ENCODE measurements at regions not wholly inside any gene's neighbourhood (a gene's known extent, or its start where the extent isn't known, plus 50 kb on each side); places are given as distances from the start of the nearest gene placed in this dataset.

DNA sequence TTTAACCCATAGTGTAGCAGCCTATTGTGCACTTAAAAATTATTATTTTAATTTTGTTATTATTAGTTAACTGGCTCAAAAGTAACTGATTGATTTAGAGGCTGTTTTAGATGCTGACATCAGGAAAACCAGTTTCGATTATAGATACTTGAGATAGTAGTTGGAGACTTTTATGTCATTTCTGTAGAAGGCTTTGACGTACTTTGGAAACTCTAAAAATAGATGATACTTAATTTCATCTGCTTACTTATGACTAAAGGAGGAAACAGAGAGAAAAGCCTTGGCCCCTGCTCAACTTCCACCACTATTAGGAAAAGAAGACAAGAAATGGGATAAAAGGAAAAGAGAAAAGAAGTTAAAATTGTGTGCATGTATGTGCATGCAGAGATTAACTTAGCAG is 219.3 kb upstream of the HMGA2 start:
- WGBS, 2 donors, result 75 to 79% methylated on average over 2 of the region's 2 CpGs
- Histone ChIP-seq H3K4me1 (ENCODE audit: control insufficient read depth in 2 of 2, insufficient read depth in 2 of 2, low read length in 1 of 2) (peaks cover 0 to 2% of the 10 kb centered on the region in 2 donors), H3K27me3 (ENCODE audit: control insufficient read depth in 1 of 2, insufficient read depth in 2 of 2, low read length in 2 of 2) (no peaks in the 10 kb centered on the region), H3K36me3 (ENCODE audit: control insufficient read depth in 2 of 2, insufficient read depth in 2 of 2, low read length in 1 of 2) (no peaks in the 10 kb centered on the region), H3K4me3 (ENCODE audit: low read depth in 1 of 2, low read length in 2 of 2) (no peak overlapping the region), H3K27ac (ENCODE audit: low read depth in 2 of 2, low read length in 1 of 2) (no peak overlapping the region), H3K9me3 (ENCODE audit: control insufficient read depth in 2 of 2, insufficient read depth in 1 of 2, low read depth in 1 of 2, low read length in 1 of 2) (no peaks in the 10 kb centered on the region)

DNA sequence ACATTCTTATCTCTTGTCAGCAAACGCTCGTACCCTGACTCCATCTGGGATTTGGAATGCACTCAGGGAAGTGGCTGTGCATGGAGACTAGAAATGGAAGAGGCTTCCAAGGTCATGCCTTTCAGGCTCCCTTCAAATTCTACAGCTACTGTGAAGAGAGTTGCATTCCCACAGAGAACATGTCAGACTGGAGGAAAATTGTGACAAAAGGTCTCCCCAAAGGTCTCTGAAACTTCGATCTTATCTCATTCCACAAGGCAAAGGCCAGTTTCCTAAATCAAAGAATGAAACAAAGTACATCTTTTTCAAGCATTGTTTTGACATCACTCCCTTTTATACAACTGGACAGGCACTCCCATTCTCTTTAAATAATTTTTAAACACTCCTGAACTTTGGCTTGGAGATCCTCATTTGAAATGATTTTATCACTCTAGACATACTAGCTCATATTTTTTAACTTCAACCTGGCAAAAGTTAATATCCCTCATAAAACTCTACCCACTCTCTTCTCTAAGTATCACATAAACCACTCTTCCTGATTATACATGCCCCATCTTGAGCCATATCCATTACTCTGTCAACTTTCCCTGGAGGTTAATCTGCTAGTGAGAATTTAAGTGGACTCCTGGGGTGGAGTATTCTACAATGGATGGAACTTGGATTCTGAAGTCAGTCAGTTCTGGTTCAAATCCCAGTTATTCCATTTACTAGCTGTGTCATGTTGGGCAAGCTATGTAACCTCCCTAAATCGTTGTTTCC is 218.1 kb upstream of the HMGA2 start:
- 55 to 71% methylated on average over 4 of the region's 4 CpGs for WGBS, 2 donors
- H3K27me3 ChIP-seq (ENCODE audit: control insufficient read depth in 1 of 2, insufficient read depth in 2 of 2, low read length in 2 of 2), result no peaks in the 10 kb centered on the region
- no peaks in the 10 kb centered on the region for H3K9me3 ChIP-seq (ENCODE audit: control insufficient read depth in 2 of 2, insufficient read depth in 1 of 2, low read depth in 1 of 2, low read length in 1 of 2)
- H3K4me3 ChIP-seq (ENCODE audit: low read depth in 1 of 2, low read length in 2 of 2), result no peak overlapping the region
- no peaks in the 10 kb centered on the region for H3K36me3 ChIP-seq (ENCODE audit: control insufficient read depth in 2 of 2, insufficient read depth in 2 of 2, low read length in 1 of 2)
- peaks cover 0 to 2% of the 10 kb centered on the region in 2 donors for H3K4me1 ChIP-seq (ENCODE audit: control insufficient read depth in 2 of 2, insufficient read depth in 2 of 2, low read length in 1 of 2)
- no peak overlapping the region for H3K27ac ChIP-seq (ENCODE audit: low read depth in 2 of 2, low read length in 1 of 2)

DNA sequence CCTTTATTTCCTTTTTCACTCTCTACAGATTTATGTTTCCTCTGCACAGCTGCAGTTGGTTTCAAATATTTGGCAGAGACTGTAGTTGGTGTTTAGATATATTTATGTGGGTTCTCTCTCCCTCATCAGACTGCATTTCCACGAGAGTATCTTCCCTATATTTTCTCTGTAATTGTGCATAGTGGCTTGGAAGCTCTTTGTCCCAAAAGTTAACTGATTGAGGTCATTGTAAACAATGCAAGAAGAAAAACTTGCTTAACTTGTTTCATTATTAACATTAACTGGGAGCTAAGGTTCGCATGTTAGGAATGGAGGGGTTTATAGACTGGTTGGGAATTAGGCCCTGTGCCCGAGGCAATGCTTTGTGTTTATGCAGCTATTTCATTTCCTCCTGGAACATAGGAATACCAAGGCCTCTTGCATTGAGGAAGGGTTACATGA is 216.9 kb upstream of the HMGA2 start:
- no peaks in the 10 kb centered on the region for H3K27me3 ChIP-seq (ENCODE audit: control insufficient read depth in 1 of 2, insufficient read depth in 2 of 2, low read length in 2 of 2)
- H3K36me3 ChIP-seq (ENCODE audit: control insufficient read depth in 2 of 2, insufficient read depth in 2 of 2, low read length in 1 of 2), result no peaks in the 10 kb centered on the region
- no peak overlapping the region for H3K27ac ChIP-seq (ENCODE audit: low read depth in 2 of 2, low read length in 1 of 2)
- no peaks in the 10 kb centered on the region for H3K9me3 ChIP-seq (ENCODE audit: control insufficient read depth in 2 of 2, insufficient read depth in 1 of 2, low read depth in 1 of 2, low read length in 1 of 2)
- 28 to 33% methylated on average over 3 of the region's 3 CpGs for WGBS, 2 donors
- peaks cover 0 to 2% of the 10 kb centered on the region in 2 donors for H3K4me1 ChIP-seq (ENCODE audit: control insufficient read depth in 2 of 2, insufficient read depth in 2 of 2, low read length in 1 of 2)
- no peak overlapping the region for H3K4me3 ChIP-seq (ENCODE audit: low read depth in 1 of 2, low read length in 2 of 2)

DNA sequence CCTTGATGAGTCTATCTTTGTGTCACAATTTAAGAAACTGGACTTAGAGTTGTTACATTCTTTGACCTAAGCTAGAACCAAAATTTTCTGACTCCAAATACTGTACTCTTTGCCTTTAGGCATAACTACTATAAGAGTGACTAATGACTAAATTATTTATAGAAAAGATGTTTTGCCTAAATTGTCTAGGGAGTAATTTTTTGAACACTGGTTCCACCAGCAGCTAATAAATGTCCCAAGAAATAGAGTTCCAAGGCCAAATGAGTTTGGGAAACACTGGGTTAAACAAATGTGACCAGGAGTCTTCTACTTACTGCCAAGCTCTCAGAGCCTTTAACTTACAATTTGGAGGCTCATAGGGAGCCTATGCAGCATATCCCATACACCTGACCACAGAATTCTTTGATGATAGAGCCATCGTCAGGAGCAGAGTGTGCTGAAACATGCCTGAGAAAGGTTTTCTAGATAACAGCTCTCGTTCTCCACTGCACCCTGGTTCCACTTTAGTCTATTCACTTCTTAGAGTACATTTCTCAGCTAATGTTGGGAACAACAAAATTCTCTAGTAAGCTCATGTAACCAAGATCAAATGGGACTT is 215.9 kb upstream of the HMGA2 start:
- H3K4me3 ChIP-seq (ENCODE audit: low read depth in 1 of 2, low read length in 2 of 2), result no peak overlapping the region
- H3K36me3 ChIP-seq (ENCODE audit: control insufficient read depth in 2 of 2, insufficient read depth in 2 of 2, low read length in 1 of 2), result no peaks in the 10 kb centered on the region
- 84 to 86% methylated on average over 2 of the region's 2 CpGs for WGBS, 2 donors
- no peaks in the 10 kb centered on the region for H3K9me3 ChIP-seq (ENCODE audit: control insufficient read depth in 2 of 2, insufficient read depth in 1 of 2, low read depth in 1 of 2, low read length in 1 of 2)
- H3K27ac ChIP-seq (ENCODE audit: low read depth in 2 of 2, low read length in 1 of 2), result no peak overlapping the region
- H3K4me1 ChIP-seq (ENCODE audit: control insufficient read depth in 2 of 2, insufficient read depth in 2 of 2, low read length in 1 of 2), result no peaks in the 10 kb centered on the region
- no peaks in the 10 kb centered on the region for H3K27me3 ChIP-seq (ENCODE audit: control insufficient read depth in 1 of 2, insufficient read depth in 2 of 2, low read length in 2 of 2)

DNA sequence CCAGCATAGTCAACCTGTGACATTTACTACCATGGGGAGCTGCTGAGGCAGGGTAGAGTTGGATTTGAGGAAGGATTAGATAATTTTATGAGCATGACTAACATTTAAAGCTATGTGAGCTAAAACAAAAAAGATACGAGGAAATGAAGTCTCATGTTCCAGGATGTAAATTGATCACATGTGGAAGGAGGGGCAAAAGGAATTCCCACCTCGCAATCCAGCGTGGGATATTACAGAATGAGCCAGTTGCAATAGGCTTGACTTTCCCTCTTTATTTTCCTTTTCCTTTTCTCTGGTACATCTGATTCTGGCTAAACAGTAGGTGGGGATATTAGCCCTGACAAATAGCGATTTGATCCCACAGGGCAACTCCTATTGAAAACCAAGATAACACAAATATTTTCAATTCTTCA is 214.9 kb upstream of the HMGA2 start:
- Histone ChIP-seq H3K4me1 (ENCODE audit: control insufficient read depth in 2 of 2, insufficient read depth in 2 of 2, low read length in 1 of 2) (no peaks in the 10 kb centered on the region), H3K36me3 (ENCODE audit: control insufficient read depth in 2 of 2, insufficient read depth in 2 of 2, low read length in 1 of 2) (no peaks in the 10 kb centered on the region), H3K27ac (ENCODE audit: low read depth in 2 of 2, low read length in 1 of 2) (no peak overlapping the region), H3K9me3 (ENCODE audit: control insufficient read depth in 2 of 2, insufficient read depth in 1 of 2, low read depth in 1 of 2, low read length in 1 of 2) (no peaks in the 10 kb centered on the region), H3K27me3 (ENCODE audit: control insufficient read depth in 1 of 2, insufficient read depth in 2 of 2, low read length in 2 of 2) (no peaks in the 10 kb centered on the region), H3K4me3 (ENCODE audit: low read depth in 1 of 2, low read length in 2 of 2) (no peak overlapping the region)
- 66 to 77% methylated on average over 4 of the region's 4 CpGs for WGBS, 2 donors

- H3K36me3 ChIP-seq (ENCODE audit: control insufficient read depth in 2 of 2, insufficient read depth in 2 of 2, low read length in 1 of 2), result no peaks in the 10 kb centered on the region
- no peak overlapping the region for H3K4me3 ChIP-seq (ENCODE audit: low read depth in 1 of 2, low read length in 2 of 2)
- 92 to 96% methylated on average over 3 of the region's 3 CpGs for WGBS, 2 donors
- no peaks in the 10 kb centered on the region for H3K27me3 ChIP-seq (ENCODE audit: control insufficient read depth in 1 of 2, insufficient read depth in 2 of 2, low read length in 2 of 2)
- H3K27ac ChIP-seq (ENCODE audit: low read depth in 2 of 2, low read length in 1 of 2), result no peak overlapping the region
- no peaks in the 10 kb centered on the region for H3K9me3 ChIP-seq (ENCODE audit: control insufficient read depth in 2 of 2, insufficient read depth in 1 of 2, low read depth in 1 of 2, low read length in 1 of 2)
- no peaks in the 10 kb centered on the region for H3K4me1 ChIP-seq (ENCODE audit: control insufficient read depth in 2 of 2, insufficient read depth in 2 of 2, low read length in 1 of 2)
These were observed 212.9 kb upstream of the HMGA2 start for GRCh38 chr12:65611396-65611795.

- Histone ChIP-seq H3K9me3 (ENCODE audit: control insufficient read depth in 2 of 2, insufficient read depth in 1 of 2, low read depth in 1 of 2, low read length in 1 of 2) (no peaks in the 10 kb centered on the region), H3K27me3 (ENCODE audit: control insufficient read depth in 1 of 2, insufficient read depth in 2 of 2, low read length in 2 of 2) (no peaks in the 10 kb centered on the region), H3K27ac (ENCODE audit: low read depth in 2 of 2, low read length in 1 of 2) (no peak overlapping the region), H3K4me1 (ENCODE audit: control insufficient read depth in 2 of 2, insufficient read depth in 2 of 2, low read length in 1 of 2) (no peaks in the 10 kb centered on the region), H3K36me3 (ENCODE audit: control insufficient read depth in 2 of 2, insufficient read depth in 2 of 2, low read length in 1 of 2) (no peaks in the 10 kb centered on the region), H3K4me3 (ENCODE audit: low read depth in 1 of 2, low read length in 2 of 2) (no peak overlapping the region)
- 50 to 52% methylated on average over 7 of the region's 7 CpGs for WGBS, 2 donors
These were observed 211.8 kb upstream of the HMGA2 start for GRCh38 chr12:65612440-65612839.

DNA sequence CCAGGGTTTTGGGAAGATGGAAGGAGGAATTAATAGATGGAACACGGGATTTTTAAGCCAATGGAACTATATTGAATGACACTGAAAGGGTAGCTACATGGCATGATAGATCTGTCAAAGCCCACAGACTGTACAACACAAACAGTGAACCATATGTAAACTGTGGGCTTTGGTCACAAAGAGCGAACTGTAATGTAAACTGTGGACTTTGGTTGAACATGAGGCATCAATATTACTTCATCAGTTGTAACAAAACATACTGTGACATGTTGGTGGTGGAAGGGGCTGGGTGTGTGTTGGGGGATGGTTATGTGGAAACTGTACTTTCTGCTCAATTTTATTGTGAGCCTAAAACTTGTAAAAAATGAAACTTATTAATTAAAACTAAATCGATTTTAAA is 210.6 kb upstream of the HMGA2 start:
- Histone ChIP-seq H3K36me3 (ENCODE audit: control insufficient read depth in 2 of 2, insufficient read depth in 2 of 2, low read length in 1 of 2) (no peaks in the 10 kb centered on the region), H3K4me3 (ENCODE audit: low read depth in 1 of 2, low read length in 2 of 2) (no peak overlapping the region), H3K4me1 (ENCODE audit: control insufficient read depth in 2 of 2, insufficient read depth in 2 of 2, low read length in 1 of 2) (no peaks in the 10 kb centered on the region), H3K27ac (ENCODE audit: low read depth in 2 of 2, low read length in 1 of 2) (no peak overlapping the region), H3K27me3 (ENCODE audit: control insufficient read depth in 1 of 2, insufficient read depth in 2 of 2, low read length in 2 of 2) (no peaks in the 10 kb centered on the region), H3K9me3 (ENCODE audit: control insufficient read depth in 2 of 2, insufficient read depth in 1 of 2, low read depth in 1 of 2, low read length in 1 of 2) (no peaks in the 10 kb centered on the region)
- 66 to 72% methylated on average over 3 of the region's 3 CpGs for WGBS, 2 donors

DNA sequence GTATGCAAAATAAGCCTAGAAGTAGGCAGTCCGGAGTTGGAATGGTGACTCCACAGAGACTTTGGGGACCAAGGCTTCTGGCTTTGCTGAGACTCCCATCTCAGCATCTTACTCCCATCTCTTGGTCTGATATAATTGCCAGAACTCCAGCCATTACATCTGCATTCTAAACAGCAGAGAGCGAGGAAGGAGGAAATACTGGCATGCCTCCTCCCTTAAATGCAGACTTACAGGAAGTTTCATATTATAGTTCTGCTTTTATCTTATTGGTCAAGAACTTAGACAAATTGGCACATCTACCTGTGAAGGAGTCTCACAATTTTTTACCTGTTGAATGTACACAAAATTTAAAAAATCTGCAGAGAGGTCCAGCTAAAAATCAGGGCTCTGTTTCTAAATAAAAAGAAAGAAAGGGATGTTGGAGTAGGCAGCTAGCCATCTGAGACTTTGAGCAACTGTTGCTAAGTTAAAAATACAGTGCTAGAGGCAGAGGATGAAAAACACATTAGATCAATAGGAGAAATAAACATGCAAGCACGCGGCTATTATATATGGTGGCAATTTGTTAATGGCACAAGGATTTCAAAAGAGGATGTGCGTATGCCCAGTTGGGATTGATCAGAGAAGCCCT is 209.9 kb upstream of the HMGA2 start:
- no peak overlapping the region for H3K27ac ChIP-seq (ENCODE audit: low read depth in 2 of 2, low read length in 1 of 2)
- WGBS, 2 donors, result 72 to 76% methylated on average over 5 of the region's 5 CpGs
- no peaks in the 10 kb centered on the region for H3K9me3 ChIP-seq (ENCODE audit: control insufficient read depth in 2 of 2, insufficient read depth in 1 of 2, low read depth in 1 of 2, low read length in 1 of 2)
- no peak overlapping the region for H3K4me3 ChIP-seq (ENCODE audit: low read depth in 1 of 2, low read length in 2 of 2)
- no peaks in the 10 kb centered on the region for H3K36me3 ChIP-seq (ENCODE audit: control insufficient read depth in 2 of 2, insufficient read depth in 2 of 2, low read length in 1 of 2)
- no peaks in the 10 kb centered on the region for H3K27me3 ChIP-seq (ENCODE audit: control insufficient read depth in 1 of 2, insufficient read depth in 2 of 2, low read length in 2 of 2)
- no peaks in the 10 kb centered on the region for H3K4me1 ChIP-seq (ENCODE audit: control insufficient read depth in 2 of 2, insufficient read depth in 2 of 2, low read length in 1 of 2)

Data from esophagus (tissue), 2 donors.